Progenitor cell of endocrine pancreas (in vitro differentiated cells): ENCODE measurements at regions not wholly inside any gene's neighbourhood (a gene's known extent, or its start where the extent isn't known, plus 50 kb on each side); places are given as distances from the start of the nearest gene placed in this dataset.

Source experiments
- DNase-seq: peaks from one replicate; pipeline ENCODE4 v3.0.0; 2021; ENCODE audit warnings: low spot score; ENCODE audit not compliant: unreplicated experiment
- H3K27ac Mint-ChIP-seq: 2 replicates; pipeline ENCODE4 v1.8.0; 2021; ENCODE audit warnings: mild to moderate bottlenecking, moderate library complexity, mixed read lengths
- H3K27me3 Mint-ChIP-seq: 2 replicates; pipeline ENCODE4 v1.8.0; 2021; ENCODE audit warnings: mixed read lengths
- H3K36me3 Mint-ChIP-seq: 2 replicates; pipeline ENCODE4 v1.8.0; 2022; ENCODE audit warnings: mixed read lengths; ENCODE audit not compliant: insufficient read depth
- H3K4me1 Mint-ChIP-seq: 2 replicates; pipeline ENCODE4 v1.8.0; 2021; ENCODE audit warnings: low read depth, mixed read lengths
- H3K4me3 Mint-ChIP-seq: 2 replicates; pipeline ENCODE4 v1.8.0; 2021; ENCODE audit warnings: low read depth, mild to moderate bottlenecking, moderate library complexity, mixed read lengths
- H3K9me3 Mint-ChIP-seq: 2 replicates; pipeline ENCODE4 v1.8.0; 2021; ENCODE audit warnings: low read depth, mixed read lengths
- TF ChIP-seq, protein P1 (sequence below): fragments of 200-600 bp; sonication (generic); IDR thresholded peaks from one replicate; pipeline ENCODE4 v1.5.0; 2021; ENCODE audit warnings: antibody characterized with exemption, mild to moderate bottlenecking; ENCODE audit not compliant: unreplicated experiment

DNA sequence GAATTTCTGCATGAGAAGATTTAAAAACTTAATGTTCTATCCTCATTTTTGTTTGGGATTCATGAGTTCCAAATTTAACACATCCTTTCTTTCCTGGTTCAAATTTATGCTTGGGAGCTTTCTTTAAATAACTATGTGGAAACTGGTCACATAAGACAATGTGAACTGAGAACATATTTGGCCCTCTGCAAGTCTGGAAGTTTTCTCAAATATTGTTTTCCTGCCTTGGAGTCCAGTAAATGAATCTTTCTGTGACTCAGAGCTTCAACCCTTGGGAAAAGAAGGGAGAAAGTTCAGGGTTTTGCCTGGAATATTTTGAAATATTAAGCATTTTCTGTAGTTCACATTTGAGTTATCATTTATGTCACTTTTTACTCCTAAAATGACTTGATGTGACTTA, 559.0 kb upstream of the NRP1 start:
- Mint-ChIP-seq H3K36me3 (no peaks in the 10 kb centered on the region), H3K4me1 (no peaks in the 10 kb centered on the region), H3K4me3 (no peak overlapping the region), H3K27me3 (no peaks in the 10 kb centered on the region), H3K9me3 (peaks cover 10% of the 10 kb centered on the region), H3K27ac (no peak overlapping the region)
- no peak for DNase-seq
- TF ChIP-seq, protein P1, sequence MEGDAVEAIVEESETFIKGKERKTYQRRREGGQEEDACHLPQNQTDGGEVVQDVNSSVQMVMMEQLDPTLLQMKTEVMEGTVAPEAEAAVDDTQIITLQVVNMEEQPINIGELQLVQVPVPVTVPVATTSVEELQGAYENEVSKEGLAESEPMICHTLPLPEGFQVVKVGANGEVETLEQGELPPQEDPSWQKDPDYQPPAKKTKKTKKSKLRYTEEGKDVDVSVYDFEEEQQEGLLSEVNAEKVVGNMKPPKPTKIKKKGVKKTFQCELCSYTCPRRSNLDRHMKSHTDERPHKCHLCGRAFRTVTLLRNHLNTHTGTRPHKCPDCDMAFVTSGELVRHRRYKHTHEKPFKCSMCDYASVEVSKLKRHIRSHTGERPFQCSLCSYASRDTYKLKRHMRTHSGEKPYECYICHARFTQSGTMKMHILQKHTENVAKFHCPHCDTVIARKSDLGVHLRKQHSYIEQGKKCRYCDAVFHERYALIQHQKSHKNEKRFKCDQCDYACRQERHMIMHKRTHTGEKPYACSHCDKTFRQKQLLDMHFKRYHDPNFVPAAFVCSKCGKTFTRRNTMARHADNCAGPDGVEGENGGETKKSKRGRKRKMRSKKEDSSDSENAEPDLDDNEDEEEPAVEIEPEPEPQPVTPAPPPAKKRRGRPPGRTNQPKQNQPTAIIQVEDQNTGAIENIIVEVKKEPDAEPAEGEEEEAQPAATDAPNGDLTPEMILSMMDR = no peak

DNA sequence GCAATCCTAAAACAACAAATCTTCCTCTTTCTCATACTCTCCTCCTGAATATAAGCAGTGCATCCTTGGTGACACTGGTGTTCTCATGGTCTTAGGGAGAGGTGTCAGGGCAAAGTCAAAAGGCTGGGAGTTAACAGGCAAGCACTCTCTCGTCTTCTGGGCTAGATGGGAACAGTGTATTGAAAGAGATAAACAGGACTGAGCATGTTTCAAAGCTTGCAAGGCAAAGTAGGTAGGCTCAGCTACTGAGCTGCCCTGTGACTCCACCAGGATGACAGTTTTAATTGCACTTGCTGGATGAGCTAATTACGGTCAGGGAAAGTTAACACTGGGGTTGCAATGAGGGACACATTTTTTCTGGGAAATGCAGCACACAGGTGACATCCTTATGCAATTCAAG, 554.9 kb upstream of the NRP1 start:
- TF ChIP-seq, protein P1 = no peak
- H3K27me3 Mint-ChIP-seq = no peaks in the 10 kb centered on the region
- no peak overlapping the region for H3K4me3 Mint-ChIP-seq
- no peaks in the 10 kb centered on the region for H3K36me3 Mint-ChIP-seq
- peak overlapping the region; percentile 1 for H3K27ac Mint-ChIP-seq
- DNase-seq = no peak
- H3K9me3 Mint-ChIP-seq = peaks cover 6% of the 10 kb centered on the region
- peaks cover 2% of the 10 kb centered on the region for H3K4me1 Mint-ChIP-seq

DNA sequence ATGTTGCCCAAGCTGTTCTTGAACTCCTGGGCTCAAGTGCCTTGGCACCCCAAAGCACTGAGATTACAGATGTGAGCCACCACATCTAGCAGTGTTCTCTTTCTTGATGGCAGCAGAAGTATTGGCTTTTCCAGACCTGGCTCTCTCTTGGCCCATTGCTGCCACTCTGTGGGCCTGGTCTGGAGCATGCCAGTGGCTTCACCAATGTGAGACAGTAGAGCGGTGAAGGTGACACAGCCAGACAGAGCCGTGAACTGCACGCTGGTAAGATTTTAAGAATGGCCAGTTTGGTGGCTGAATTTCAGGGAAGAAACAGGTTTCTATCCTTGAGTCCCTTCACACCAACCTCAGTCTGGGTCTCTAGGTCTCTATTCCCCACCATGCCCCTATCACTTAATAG, 552.7 kb upstream of the NRP1 start:
- H3K4me1 Mint-ChIP-seq = peaks cover 9% of the 10 kb centered on the region
- H3K9me3 Mint-ChIP-seq = peaks cover under 1% of the 10 kb centered on the region
- no peaks in the 10 kb centered on the region for H3K36me3 Mint-ChIP-seq
- no peak overlapping the region for H3K27ac Mint-ChIP-seq
- H3K27me3 Mint-ChIP-seq = no peaks in the 10 kb centered on the region
- H3K4me3 Mint-ChIP-seq = no peak overlapping the region
- TF ChIP-seq, protein P1 = no peak
- DNase-seq = no peak

DNA sequence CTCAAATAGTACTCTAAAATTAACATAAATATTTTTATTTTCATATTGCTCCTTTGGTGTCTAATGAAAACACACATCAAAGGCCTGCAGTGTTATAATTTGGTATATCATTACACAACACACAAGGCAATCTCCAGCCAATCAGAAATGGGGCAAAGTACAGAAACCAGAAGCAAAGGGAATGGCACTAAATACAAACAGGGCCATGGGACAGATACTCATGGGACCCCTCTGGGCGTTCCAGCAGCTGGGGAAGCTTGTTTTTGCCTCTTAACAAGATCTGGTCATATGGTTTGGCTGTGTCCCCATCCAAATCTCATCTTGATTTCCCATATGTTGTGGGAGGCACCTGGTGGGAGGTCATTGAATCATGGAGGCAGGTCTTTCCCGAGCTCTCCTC, 551.8 kb upstream of the NRP1 start:
- no peak overlapping the region for H3K27ac Mint-ChIP-seq
- TF ChIP-seq, protein P1 = no peak
- H3K4me1 Mint-ChIP-seq = peaks cover 9% of the 10 kb centered on the region
- no peak overlapping the region for H3K4me3 Mint-ChIP-seq
- DNase-seq = no peak
- H3K36me3 Mint-ChIP-seq = no peaks in the 10 kb centered on the region
- no peaks in the 10 kb centered on the region for H3K27me3 Mint-ChIP-seq
- H3K9me3 Mint-ChIP-seq = peaks cover 3% of the 10 kb centered on the region

DNA sequence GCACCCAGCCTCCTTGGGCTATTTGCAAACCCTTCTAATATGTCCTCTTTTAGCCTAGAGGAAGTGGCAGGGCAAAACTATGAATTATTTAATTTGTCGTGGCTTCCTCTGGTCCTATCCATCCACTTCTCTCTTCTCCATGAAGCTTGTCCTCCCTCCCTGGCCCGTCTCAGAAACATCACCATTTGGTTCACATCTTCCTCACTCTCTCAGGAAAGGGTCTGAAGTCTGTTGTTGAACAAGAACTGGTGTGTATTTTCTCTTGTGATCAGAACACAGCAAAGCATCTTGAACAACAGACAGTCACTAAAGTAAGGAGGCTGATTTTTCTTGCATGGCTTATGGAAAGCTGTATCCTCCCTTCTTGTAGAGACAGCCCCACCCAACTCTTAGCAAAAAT, 550.1 kb upstream of the NRP1 start:
- Mint-ChIP-seq H3K4me1 (peaks cover 9% of the 10 kb centered on the region), H3K4me3 (no peak overlapping the region), H3K27me3 (no peaks in the 10 kb centered on the region), H3K36me3 (no peaks in the 10 kb centered on the region), H3K27ac (no peak overlapping the region), H3K9me3 (peaks cover 3% of the 10 kb centered on the region)
- no peak for DNase-seq
- TF ChIP-seq, protein P1 = no peak
